Activated naive CD8-positive, alpha-beta T cell treated with anti-CD3 and anti-CD28 coated beads, Interleukin-2, amount 50 U/mL, for 16 hours (primary cell): ENCODE measurements at regions not wholly inside any gene's neighbourhood (a gene's known extent, or its start where the extent isn't known, plus 50 kb on each side); places are given as distances from the start of the nearest gene placed in this dataset.
"Not testable (repeated sequence)": the region's sequence is repeated elsewhere in the genome, so short reads cannot be mapped to it uniquely, and the experiment has no call there.

Experiments used
- DNase-seq: peaks from one replicate; pipeline ENCODE4 v3.0.0-alpha.2; 2020; ENCODE audit warnings: low read depth, low spot score

DNA sequence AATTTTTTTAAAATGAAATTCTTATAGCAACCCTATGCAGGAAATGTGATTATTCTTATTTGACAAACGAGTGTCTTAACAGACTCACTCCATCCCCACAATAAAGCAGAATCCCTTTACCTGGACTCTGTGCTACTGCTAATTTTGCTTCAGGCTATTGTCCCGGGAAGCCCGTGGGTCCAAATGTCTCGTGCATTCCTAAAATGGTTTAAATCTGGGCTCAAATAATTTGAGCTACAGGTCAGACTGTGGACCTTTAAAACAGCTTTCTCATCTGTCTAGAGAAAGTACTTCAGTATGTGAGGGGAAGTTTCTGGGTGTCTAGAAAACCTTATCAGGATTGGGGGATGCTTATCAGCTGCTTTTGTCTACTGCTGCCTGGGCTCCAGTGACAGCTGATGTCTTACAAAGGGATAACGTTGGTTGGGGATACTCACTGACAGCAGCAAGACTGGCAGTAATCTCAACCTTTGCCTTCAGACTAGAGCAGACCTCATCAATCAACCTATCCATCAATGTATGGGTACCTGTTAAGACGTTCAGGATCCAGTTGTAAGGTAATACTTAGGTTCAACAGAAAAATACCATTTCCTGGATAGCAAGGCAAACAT lies 197.9 kb upstream of the CDH11 start:
- no peak for DNase-seq

DNA sequence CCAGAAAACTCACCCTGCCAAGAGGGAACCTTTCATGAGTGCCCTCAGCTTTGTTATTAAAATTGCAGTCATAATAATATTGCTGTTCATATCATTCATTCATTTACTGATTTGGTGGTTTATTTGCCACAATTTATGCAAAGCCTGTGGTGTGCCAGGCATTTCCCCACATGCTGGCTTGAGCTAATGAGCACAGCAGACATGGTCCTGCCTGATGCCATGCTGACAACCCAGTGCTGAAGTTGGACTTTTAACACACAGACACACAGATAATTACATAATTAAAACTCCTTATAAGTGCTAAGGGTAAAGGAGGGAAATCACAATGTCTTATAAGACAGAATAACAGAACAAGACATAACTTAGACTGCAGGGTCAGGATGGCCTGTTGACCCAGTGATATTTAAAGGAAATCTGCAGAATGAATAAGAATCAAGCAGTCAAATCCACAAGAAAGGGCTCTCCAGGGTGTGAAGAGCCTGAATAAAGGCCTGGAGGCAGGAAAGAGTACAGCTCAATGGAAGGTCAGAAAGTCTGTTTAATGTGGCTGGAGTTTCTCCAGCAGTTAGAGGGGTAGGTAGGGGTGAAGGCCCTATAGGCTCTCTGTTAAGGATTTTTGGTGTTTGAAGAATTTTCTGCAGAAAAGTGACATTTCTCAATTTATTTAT lies 196.9 kb upstream of the CDH11 start:
- no peak for DNase-seq

DNA sequence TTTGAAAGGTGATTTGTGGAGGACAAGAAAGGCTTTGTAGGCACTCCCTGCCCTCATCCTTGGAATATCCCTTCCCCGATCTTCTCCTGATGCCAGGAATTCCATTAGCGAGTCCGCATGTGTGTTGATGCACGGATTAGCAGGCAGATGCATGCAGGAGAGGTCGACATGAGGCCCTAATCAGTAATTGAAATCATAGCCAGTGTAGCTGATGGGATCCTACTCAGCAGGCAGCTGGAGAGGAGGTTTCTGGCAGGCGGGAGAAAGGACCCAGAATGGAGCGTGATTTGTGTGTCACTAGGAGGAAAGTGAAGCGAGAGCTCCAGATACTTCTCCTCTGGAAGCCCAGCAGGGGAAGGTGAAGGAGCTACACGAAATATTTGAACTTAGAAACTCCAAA lies 196.3 kb upstream of the CDH11 start:
- no peak for DNase-seq

DNA sequence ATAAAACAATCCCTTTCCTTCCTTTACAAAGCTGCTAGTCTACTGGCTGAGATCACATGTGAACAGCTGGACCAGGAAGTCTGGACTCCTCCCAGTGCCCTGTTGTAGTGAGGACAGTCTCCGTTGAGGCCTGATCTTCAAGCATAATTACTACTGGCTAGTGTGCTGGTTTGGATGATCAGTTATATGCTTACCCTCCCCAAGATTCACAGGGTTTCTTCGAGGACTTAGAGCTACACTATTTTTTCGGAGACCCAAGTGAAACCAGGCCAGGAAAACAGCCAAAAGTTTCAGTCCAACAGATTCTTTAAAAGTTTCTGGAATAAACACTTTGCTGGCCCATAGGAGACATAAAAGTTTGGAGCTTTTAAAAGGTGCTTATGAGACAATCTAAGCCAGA lies 194.9 kb upstream of the CDH11 start:
- no peak for DNase-seq

DNA sequence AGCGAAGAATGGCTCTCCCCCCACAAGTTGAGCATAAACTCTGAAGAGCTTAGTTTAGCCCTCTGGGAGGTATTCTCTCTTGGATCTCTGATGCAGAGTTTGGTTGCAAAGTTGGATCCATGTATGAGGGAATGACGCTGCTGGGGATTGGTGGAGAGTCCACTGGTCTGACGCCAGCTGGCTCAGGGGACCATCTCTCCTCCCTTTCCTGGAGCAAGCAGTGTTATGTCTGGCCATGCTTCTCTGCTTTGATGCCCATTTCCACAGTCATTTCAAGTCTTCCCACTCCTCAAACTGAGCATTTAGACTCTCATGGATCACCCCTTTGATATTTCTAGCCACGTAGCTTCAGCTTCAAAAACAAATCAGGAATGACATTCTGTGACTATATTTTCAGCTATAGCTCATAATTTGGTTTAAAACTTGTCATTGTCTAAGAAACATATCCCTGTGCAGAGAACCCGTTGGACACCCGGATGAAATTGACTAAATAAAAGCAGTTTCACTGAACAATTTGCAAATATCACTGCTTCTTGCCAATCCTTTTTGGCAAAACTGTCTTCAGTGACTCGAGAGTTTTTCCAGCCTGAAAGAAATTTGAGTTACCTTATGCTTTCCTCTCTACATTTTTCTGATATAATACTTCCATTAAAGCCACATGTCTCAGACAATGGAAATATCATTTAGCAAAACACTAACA lies 193.4 kb upstream of the CDH11 start:
- no peak for DNase-seq

DNA sequence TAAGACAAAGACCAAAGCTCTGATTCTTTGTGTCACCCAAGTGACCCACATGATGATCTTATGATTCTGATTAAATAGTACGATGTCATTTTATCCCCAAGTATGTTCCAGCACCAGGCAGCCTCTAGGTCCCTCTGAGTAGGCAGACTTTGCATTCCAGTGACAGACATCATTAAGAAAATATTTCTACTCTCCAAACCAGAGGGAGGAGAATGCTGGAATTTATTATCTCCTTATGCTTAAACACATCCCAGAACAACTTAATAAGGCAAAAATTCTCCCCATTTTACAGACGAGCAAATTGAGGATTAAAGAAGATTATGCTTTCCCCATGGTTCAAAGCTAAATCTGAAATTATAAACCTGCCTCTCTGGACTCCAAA lies 192.8 kb upstream of the CDH11 start:
- no peak for DNase-seq

DNA sequence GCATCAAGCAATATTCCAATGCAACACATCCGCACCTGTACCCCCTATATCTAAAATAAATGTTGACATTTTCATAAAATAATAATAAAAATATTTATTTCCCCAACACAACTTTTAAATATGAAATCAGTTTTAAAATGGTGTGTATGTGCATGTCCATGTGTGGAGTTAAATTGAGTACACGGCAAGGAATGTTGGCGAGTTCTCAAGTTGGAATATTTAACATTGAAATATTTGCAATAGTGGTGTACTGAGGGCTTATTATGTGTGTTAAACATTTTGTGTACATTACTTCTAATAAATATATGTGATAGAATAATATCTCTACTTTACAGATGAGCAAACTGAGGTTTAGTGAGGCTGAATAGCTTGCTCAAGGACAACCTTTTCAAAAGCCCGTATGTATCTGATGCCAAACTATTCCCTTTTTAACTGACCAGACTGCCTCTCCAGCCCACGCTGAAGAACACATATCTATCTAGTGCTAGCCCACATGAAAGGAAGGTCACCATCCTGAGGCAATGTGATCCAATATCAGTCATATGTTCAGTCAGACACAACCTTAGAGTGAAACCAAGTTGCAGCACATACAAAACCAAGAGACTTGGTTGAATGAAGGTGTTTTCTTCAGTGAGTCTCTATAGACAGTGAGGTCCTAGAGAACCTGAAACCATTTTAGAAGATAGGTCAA lies 192.2 kb upstream of the CDH11 start:
- DNase-seq, result no peak

DNA sequence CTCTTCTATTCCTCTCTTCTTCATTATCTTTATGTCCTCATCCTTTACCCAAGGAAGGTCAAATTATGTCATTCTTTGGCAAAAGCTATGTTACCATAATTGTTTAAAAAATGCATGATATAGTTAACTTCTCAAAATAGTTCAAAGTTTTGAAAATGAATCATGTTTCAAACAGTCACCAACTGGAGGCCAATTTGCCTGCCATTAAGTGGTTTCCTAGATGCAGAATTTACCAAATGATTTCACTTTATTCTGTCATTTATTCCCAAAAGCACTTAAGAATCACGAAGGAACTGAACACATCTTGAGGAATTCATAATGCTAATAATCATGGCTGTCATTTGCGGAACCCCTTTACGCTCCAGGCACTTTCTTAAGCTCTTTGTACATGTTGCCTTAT lies 190.9 kb upstream of the CDH11 start:
- DNase-seq, result no peak

DNA sequence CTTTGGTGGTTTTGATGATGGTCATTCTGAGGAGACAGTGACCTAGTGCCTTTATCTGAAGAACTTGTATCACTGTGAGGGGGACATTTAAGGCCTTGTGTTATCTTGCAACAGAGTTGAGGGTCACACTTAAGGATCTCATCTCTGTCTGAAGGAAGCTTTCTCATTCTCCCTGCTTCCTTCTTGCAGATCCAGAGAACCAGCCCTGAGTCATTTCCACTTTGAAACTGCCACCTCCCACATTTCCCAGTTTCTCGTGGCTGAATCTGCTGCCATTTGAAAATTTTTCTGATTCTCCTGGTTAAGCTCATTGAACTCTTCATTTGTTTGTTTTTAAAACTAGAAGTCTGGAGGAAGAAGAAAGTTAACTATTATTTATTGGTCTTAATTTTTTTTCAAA lies 190.2 kb upstream of the CDH11 start:
- DNase-seq, result no peak

DNA sequence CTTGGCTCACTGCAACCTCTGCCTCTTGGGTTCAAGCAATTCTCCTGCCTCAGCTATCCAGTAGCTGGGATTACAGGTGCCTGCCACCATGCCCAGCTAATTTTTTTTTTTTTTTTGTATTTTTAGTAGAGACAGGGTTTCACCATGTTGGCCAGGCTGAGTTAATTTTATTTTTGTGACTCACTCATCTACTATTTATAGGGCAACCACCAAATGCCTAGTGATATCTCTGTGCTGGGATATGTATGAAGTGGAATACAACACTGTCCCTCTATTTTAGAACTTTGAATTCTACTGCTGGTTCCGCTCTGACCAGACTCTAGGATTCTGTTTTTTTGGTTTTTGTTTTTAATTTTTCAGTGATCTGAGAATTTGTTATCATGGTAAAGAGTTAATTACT lies 188.6 kb upstream of the CDH11 start:
- not testable (repeated sequence) for DNase-seq

DNA sequence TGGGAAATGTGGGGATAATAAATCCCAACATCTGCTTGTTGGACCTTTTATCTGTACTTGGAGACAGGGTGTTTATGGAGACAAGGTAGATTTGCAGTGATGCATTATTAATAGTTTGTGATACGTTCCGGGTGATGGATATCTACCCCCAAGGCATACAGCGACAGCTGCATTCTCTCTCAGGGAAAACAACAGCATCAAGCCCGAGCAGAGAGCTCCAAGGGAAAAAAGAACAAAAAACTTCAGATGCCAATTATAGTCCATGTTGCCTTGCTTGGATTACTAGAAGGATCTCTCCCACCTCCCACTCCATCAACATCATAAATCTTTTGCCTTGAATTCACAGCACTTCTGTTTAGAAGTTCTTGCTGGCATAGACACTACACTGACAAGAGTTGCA lies 187.5 kb upstream of the CDH11 start:
- no peak for DNase-seq

DNA sequence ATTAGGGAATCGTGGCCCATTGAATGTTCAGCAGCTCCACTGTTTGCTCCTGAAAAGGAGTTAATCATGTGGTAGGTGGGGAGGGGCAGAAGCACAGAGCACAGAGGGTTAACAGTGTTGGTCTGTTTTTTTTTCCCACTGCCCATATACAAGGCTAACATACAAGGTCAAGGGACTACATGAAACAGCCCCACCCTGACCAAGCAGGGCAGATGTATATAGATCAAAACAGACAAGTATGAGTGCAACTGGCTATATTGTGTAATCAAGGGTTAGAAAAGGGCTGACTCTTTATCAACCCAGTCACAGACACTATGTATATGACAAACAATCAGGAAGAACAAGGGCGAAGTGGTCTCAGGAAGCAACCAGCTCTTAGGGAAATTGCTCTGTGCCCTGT lies 186.6 kb upstream of the CDH11 start:
- no peak for DNase-seq

DNA sequence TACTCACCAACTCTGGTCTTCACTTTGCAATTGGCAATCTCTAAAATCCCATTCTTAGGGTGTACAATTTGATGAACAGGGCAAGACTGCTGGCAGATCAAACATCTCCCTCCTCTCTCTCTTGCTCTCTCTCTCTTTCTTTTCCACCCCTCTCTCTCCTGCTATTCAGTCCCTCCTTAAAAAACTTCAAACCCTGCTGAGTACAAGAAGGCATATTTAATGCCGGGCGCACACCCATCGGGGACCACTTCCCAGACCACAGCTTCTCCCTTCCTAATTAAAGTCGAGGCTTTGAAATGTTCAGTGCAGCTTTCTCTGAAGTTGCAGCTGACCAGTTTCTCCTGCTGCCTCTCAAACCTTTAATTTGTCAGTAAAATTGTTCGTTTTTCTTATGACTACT lies 185.4 kb upstream of the CDH11 start:
- DNase-seq, result no peak

DNA sequence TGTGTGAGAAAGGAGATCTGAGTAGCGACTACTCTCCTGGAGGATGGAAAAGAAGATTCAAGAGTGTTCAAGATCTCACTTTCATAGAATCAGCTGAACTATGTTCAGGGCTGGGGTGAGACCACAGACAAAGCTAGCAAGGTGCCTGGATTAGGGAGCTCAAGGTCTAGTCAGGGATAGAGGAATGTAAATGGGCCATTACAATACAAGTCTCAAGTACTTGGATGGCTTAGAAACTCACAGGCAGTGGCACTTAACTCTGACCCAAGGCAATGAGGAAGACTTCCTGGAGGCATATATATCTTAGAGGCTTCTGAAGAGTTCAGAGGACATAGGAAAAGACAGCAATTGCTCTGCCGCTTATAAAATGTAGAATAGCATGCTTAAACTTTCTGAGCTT lies 184.9 kb upstream of the CDH11 start:
- no peak for DNase-seq

DNA sequence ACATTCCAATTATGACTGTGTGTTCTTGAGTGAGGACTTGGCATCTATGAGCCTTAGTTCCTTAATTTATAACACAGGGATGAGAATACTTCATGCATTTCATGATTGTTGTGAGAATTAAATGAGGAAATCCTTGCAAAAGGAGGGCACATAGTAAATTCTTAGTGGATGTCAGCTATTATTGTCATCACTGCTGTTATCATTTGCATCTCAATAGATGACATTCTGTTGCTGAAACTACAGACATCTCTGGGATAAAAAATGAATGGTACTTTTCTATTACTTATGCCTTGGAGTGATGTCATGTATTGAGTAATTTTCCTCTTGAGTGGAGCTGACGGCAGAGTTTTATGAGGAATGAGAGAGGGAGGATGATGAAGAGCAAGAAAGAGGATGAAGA lies 184.4 kb upstream of the CDH11 start:
- DNase-seq, result no peak

DNA sequence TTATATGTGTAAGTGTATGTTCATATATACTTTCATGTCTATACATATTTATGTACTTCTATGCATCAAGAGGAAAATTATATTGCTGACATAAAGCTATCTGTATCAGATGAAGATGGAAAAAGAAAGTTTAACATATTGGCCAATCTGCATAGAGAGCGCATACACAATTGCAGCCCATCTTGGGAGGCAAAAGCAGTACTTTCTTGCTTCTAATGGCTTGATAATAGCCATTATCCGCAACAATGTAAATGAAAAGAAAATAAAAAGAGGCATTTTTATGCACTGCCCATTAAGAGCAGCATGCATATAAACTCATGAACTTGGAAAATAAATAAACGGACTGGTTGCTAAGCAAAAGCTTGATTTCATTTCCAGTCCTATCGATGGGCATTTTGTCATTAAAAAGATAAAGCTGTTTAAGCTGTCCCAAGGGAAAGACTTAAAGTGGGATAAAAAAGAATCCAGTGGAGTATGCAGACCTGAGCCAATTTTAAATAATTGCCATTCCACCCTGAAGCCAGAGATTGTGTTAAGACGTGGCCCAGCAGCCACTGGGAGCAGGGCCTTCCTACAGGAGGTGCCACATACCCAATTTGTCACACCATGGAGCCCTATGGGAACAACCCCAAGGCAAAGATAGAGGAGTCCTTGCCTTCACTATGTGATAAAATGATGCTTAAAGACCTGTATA lies 183.6 kb upstream of the CDH11 start:
- DNase-seq, result no peak

DNA sequence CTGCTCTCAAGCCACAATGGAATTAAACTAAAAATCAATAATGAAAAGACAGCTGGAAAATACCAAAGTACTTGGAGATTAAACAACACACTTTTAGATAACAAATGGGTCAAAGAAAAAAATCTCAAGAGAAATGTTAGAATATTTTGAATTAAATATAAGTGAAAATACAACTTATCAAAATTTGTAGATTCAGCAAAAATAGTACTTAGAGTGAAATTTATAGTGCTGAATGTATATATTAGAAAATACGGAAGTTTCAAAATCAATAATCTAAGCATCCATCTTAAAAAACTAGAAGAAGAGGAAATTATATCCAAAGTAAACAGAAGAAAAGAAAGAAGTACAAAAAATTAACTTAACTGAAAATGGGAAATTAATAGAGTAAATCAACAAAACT lies 179.2 kb upstream of the CDH11 start:
- DNase-seq, result no peak

DNA sequence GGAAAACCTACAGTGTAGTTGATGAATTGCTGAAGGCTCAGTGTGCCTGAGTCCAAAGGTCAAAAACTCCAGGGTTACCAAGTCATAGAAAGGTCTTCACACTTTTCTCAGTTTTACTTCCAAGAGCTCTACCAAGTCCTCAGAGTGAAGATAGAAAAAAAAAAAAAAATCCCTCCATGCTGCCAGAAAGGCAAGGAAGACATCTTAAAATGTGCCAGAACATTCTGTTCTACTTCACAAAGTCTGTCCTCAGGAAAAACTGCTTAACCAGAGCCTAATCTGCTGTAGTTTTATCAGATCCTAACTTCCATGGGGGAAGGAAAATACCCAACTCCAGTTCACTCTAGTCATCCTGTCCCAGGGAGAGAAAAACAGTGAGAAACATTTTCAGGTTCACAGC lies 175.6 kb upstream of the CDH11 start:
- no peak for DNase-seq

DNA sequence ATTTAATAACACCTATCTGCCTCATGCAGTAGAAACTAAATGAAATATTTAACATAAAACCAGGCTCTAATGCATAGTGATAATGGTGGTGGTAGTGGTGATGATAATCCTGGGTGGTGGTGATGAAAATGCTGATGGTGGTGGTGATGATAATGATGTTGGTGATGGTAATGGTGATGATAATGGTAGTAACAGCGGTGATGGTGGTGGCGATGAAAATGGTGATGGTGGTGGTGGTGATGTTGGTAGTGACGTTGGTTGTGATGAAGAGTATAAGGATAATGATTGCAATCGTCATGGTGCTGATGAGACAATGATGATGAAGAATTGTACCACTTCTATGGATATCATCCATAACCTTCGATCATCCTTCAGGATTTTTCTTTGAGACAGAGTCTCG lies 173.7 kb upstream of the CDH11 start:
- no peak for DNase-seq

DNA sequence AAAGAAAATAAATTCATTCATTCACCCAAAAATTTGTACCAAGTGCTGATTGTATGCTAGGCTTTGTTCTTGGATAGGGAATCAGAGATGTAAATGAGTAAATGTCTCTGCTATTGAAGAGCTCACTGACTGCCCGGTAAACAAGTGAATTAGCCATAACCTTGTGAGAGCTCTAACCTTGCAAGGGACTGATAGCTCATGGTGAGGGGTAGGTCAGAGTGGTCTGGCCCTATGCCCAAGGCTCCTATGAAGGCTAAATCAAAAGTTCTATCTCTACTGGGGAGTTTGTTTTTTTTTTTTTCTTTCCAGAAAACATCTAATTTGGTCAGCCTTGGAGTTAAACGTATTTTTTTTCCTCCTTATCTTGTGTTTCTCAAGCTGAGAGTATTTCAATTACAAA lies 172.8 kb upstream of the CDH11 start:
- DNase-seq, result no peak

DNA sequence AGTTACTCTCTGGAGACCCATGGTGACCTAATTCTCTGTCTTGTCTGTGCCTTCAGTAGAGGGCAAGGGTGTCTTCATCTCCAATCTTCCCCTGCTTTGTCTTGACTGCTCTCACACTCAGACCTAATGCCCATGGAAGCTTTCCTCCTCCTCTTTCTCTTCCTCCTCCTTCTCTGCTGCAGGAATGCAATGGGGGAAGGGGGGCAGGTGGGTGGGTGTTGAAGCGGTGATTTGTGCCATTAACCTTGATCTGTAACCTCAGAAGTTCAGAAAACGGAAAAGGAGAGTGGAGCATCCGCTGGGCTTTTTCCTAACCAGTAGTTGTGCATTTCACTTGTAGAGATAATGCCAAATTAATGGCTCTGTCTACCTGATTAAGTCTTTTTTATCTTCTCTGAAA lies 172.3 kb upstream of the CDH11 start:
- DNase-seq, result no peak

DNA sequence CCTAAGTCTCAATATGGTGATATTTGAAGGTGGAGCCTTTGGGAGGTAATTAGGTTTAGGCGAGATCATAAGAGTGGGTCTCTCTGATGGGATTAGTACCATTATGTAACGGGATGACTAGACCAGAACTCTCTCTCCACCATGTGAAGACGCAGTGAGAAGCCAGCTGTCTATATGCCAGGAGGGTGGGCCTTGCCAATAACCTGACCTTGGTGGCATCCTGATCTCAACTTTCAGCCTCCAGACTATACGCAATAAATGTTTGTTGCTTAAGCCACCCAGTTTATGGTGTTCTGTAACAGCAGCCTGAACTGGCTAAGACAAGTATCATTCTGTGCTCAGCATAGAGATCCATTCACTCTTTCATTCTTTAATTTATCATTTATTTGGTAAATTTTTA lies 167.2 kb upstream of the CDH11 start:
- no peak for DNase-seq
